ES-I3 (cell line): ENCODE measurements at regions not wholly inside any gene's neighbourhood (a gene's known extent, or its start where the extent isn't known, plus 50 kb on each side); places are given as distances from the start of the nearest gene placed in this dataset.

Experiments used
- H3K36me3 ChIP-seq: 2 replicates; pipeline ENCODE4 v1.6.1; 2013; ENCODE audit warnings: mild to moderate bottlenecking, low read length, control low read depth, moderate library complexity; ENCODE audit not compliant: insufficient read depth
- H3K4me1 ChIP-seq: 2 replicates; pipeline ENCODE4 v1.6.1; 2013; ENCODE audit warnings: mild to moderate bottlenecking, control low read depth, low read length; ENCODE audit not compliant: insufficient read depth
- H3K9ac ChIP-seq: 2 replicates; pipeline ENCODE4 v1.6.1; 2013; ENCODE audit warnings: low read depth, mild to moderate bottlenecking, low read length, moderate library complexity
- H3K9me3 ChIP-seq: 2 replicates; pipeline ENCODE4 v1.6.1; 2013; ENCODE audit warnings: mild to moderate bottlenecking, low read length, moderate library complexity; ENCODE audit not compliant: control insufficient read depth, insufficient read depth

DNA sequence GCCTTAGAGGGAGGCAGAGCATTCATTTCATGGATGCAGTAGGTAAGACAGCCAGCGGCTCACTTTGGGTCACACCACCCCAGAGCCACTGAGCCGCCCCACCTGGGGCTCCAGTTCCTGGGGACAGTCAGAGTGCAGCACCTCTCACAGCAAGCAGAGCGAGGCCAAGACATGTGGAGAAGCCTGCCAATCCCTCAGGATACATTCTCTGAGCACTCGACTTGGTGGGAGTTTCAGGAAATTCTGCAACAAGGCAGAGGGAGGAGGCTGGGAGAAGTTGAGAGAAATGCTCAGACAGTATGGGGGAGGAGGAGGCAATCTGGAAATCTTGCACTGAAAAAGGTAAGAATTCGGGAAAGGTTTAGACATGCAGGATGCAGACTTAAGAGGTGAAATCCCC is 60.8 kb upstream of the WLS start:
- Histone ChIP-seq H3K9ac (no peak overlapping the region; the same call in 1 of the 2 replicates), H3K36me3 (no peaks in the 10 kb centered on the region), H3K4me1 (peaks cover 29% of the 10 kb centered on the region), H3K9me3 (no peaks in the 10 kb centered on the region)

DNA sequence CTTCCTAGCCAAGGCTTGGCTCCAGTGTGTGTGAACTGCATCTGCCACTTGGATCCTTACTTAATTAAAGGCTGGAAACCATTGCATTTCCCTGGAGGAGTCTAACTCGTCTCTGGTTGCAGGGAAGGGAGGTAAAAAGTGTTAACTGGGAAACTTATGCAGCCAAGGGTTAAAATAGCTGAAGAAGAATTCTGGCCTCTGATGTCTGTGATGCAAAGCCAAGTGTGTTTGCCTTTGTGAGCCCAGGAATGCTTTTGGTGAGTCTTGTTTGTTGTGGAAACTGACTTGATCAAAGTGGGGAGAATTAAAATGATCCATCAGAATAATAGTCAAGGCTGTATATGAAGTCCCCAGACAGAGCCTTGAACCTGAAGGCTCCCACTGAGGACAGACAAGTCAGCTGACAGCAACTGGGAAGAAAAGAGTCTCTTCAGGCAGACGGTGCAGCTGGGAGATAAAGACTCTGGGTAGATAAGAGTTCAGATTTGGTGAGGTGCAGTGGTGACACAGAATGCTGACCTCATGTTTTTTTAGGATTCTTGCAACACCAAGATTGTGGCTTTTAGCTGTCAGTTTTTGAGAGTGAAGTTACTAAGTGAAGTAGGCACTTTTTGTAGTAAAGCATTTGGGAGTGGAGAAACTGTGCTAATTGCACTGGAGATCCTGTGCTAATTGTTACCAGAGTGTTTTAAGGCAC is 59.5 kb upstream of the WLS start:
- Histone ChIP-seq H3K9ac (no peak overlapping the region), H3K9me3 (no peaks in the 10 kb centered on the region), H3K36me3 (no peaks in the 10 kb centered on the region)

DNA sequence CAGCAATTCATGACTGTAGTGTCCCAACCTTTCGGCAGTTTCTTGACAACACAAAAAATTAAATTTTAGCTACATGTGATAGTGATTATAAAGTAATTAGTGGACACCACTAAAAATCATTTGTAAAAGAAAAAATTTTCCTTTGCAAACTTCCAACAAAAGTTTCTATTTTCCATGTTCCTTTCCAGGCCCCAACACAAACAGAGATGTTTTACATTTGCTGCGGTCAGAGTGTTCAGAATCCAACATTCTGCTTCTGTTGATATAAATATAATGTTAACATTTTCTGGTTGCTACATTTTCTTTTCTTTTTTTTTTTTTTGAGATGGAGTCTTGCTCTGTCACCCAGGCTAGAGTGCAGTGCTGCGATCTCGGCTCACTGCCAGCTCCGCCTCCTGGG is 54.9 kb upstream of the WLS start:
- Histone ChIP-seq H3K9me3 (no peaks in the 10 kb centered on the region), H3K9ac (no peak overlapping the region), H3K36me3 (no peaks in the 10 kb centered on the region), H3K4me1 (peaks cover 11% of the 10 kb centered on the region)

More for the DNA sequence above, 59.5 kb upstream of the WLS start:
- H3K4me1 ChIP-seq = peaks cover 29% of the 10 kb centered on the region

DNA sequence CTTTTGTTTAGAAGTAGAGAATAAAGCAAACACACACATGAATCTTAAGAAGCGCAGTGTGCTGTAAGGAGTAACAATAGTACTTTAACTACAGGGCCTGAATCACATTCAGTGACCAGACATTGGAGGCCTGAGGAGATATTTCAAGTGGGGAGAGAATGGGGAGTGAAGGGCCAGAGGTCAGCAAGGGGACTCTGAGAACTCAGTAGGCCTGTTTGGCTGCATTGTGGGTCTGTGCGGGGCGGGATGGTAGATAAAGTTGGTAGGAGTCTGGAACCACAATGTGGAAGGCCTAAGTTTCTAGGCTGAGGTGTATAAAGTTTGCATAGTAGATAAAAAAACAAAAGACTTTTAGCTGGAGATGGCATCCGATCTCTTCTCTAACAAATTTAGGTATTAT is 52.7 kb upstream of the WLS start:
- no peaks in the 10 kb centered on the region for H3K36me3 ChIP-seq
- no peaks in the 10 kb centered on the region for H3K4me1 ChIP-seq
- no peak overlapping the region for H3K9ac ChIP-seq
- no peaks in the 10 kb centered on the region for H3K9me3 ChIP-seq

DNA sequence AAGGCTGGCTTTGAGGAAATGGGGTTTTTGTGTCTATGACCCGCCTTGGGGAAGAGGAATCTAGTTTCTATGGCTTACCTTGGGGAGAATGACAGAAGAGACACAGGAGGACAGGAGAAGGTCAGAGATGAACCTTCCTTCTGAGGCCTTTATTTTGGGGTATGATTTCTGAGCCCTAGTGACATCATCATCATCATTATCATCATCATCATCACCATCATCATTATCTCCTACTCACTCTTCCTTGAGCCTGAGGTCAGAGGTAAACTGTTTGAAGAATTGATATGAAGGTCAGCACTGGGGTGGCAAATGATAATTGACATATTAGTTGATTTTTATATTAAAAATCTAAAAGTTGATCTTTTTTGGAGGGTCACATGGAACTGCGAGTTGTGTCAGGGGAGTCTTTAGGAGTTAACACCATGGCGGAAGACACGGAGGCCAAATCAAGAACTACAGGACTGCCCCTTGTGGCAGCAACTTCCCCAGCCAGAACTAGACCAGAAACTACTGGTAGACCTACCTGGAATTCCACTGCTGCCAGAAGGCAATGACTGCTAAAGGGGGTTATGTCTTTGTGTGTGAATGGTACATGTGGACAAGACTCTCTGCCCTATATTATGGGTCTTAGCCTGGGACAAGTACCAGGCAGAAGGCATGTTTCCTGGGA is 49.8 kb upstream of the WLS start:
- H3K4me1 ChIP-seq = peaks cover 8% of the 10 kb centered on the region; the same call in 1 of the 2 replicates
- no peaks in the 10 kb centered on the region for H3K9me3 ChIP-seq
- no peak overlapping the region for H3K9ac ChIP-seq
- no peaks in the 10 kb centered on the region for H3K36me3 ChIP-seq
